NOMO-1 treated with DMSO at 0.1 percent for 48 hours (cell line): ENCODE measurements at regions not wholly inside any gene's neighbourhood (a gene's known extent, or its start where the extent isn't known, plus 50 kb on each side); places are given as distances from the start of the nearest gene placed in this dataset.
A peak's percentile ranks its signal among the peaks of the same experiment; 100 is the strongest.
"Not testable (repeated sequence)": the region's sequence is repeated elsewhere in the genome, so short reads cannot be mapped to it uniquely, and the experiment has no call there.

Experiments
- DNase-seq: peaks from one replicate; lab custom pipeline; 2025; ENCODE audit not compliant: unreplicated experiment; lab: John Stamatoyannopoulos, UW

- peak; percentile 36 for DNase-seq
Observed at GRCh38 chr15:92821491-92822116, 78.5 kb upstream of the CHD2 start.

GRCh38 chr15:92822216-92823144 lies 77.6 kb upstream of the CHD2 start:
- no peak for DNase-seq

GRCh38 chr15:92825985-92826384 lies 74.1 kb upstream of the CHD2 start:
- DNase-seq, result no peak

- DNase-seq, result not testable (repeated sequence)
Observed at GRCh38 chr15:92827991-92828390, 72.1 kb upstream of the CHD2 start.

GRCh38 chr15:92829875-92830274 lies 70.2 kb upstream of the CHD2 start:
- DNase-seq, result no peak

GRCh38 chr15:92831336-92831654 lies 68.8 kb upstream of the CHD2 start:
- DNase-seq, result no peak

- peak; percentile 94 for DNase-seq
Observed at GRCh38 chr15:92831655-92832328, 68.3 kb upstream of the CHD2 start.

GRCh38 chr15:92833106-92833433 lies 67.1 kb upstream of the CHD2 start:
- DNase-seq, result no peak

GRCh38 chr15:92833493-92834271 lies 66.4 kb upstream of the CHD2 start:
- no peak for DNase-seq

- no peak for DNase-seq
Observed at GRCh38 chr15:92839696-92840095, 60.4 kb upstream of the CHD2 start.

- DNase-seq, result no peak
Observed at GRCh38 chr15:92840149-92840548, 60.0 kb upstream of the CHD2 start.

GRCh38 chr15:92843326-92843725 lies 56.8 kb upstream of the CHD2 start:
- no peak for DNase-seq

- no peak for DNase-seq
Observed at GRCh38 chr15:92843814-92844213, 56.3 kb upstream of the CHD2 start.

- peak; percentile 97 for DNase-seq
Observed at GRCh38 chr15:92845126-92845508, 55.0 kb upstream of the CHD2 start.

GRCh38 chr15:92846741-92847140 lies 53.4 kb upstream of the CHD2 start:
- DNase-seq, result no peak

- DNase-seq, result no peak
Observed at GRCh38 chr15:92847841-92848240, 52.3 kb upstream of the CHD2 start.

- DNase-seq, result no peak
Observed at GRCh38 chr15:92848464-92848851, 51.7 kb upstream of the CHD2 start.

- no peak for DNase-seq
Observed at GRCh38 chr15:92848852-92849598, 51.1 kb upstream of the CHD2 start.

GRCh38 chr15:92850218-92850617 lies 49.9 kb upstream of the CHD2 start:
- DNase-seq, result not testable (repeated sequence)
